ENCODE measurements at regions not wholly inside any gene's neighbourhood (a gene's known extent, or its start where the extent isn't known, plus 50 kb on each side); places are given as distances from the start of the nearest gene placed in this dataset.
A peak's percentile ranks its signal among the peaks of the same experiment; 100 is the strongest.
"Not testable (repeated sequence)": the region's sequence is repeated elsewhere in the genome, so short reads cannot be mapped to it uniquely, and the experiment has no call there.

GRCh38 chr20:12699374-12700228, 309.2 kb upstream of the SPTLC3 start:
- DNase-seq, result no peak

GRCh38 chr20:12700701-12701100, 308.1 kb upstream of the SPTLC3 start:
- DNase-seq, result no peak

- no peak for DNase-seq
Observed at GRCh38 chr20:12702312-12702711, 306.5 kb upstream of the SPTLC3 start.

GRCh38 chr20:12715371-12715770, 293.4 kb upstream of the SPTLC3 start:
- no peak for DNase-seq

- no peak for DNase-seq
Observed at GRCh38 chr20:12715991-12716680, 292.6 kb upstream of the SPTLC3 start.

GRCh38 chr20:12717061-12717460, 291.7 kb upstream of the SPTLC3 start:
- no peak for DNase-seq

GRCh38 chr20:12718619-12719018, 290.2 kb upstream of the SPTLC3 start:
- DNase-seq, result no peak

GRCh38 chr20:12721636-12722035, 287.1 kb upstream of the SPTLC3 start:
- no peak for DNase-seq

- DNase-seq, result no peak
Observed at GRCh38 chr20:12722091-12722490, 286.7 kb upstream of the SPTLC3 start.

GRCh38 chr20:12723811-12724210, 285.0 kb upstream of the SPTLC3 start:
- DNase-seq, result no peak

- no peak for DNase-seq
Observed at GRCh38 chr20:12728782-12729181, 280.0 kb upstream of the SPTLC3 start.

GRCh38 chr20:12729326-12729725, 279.4 kb upstream of the SPTLC3 start:
- no peak for DNase-seq

GRCh38 chr20:12733811-12734210, 275.0 kb upstream of the SPTLC3 start:
- DNase-seq, result no peak

- no peak for DNase-seq
Observed at GRCh38 chr20:12737497-12737896, 271.3 kb upstream of the SPTLC3 start.

- no peak for DNase-seq
Observed at GRCh38 chr20:12737900-12738299, 270.9 kb upstream of the SPTLC3 start.

- no peak for DNase-seq
Observed at GRCh38 chr20:12740647-12741046, 268.1 kb upstream of the SPTLC3 start.

- DNase-seq, result no peak
Observed at GRCh38 chr20:12744037-12744436, 264.7 kb upstream of the SPTLC3 start.

GRCh38 chr20:12748359-12748994, 260.3 kb upstream of the SPTLC3 start:
- DNase-seq, result no peak

GRCh38 chr20:12750221-12750620, 258.6 kb upstream of the SPTLC3 start:
- peak; percentile 37 for DNase-seq

GRCh38 chr20:12752900-12753693, 255.7 kb upstream of the SPTLC3 start:
- not testable (repeated sequence) for DNase-seq

GRCh38 chr20:12753742-12754141, 255.0 kb upstream of the SPTLC3 start:
- not testable (repeated sequence) for DNase-seq

- not testable (repeated sequence) for DNase-seq
Observed at GRCh38 chr20:12759493-12759892, 249.3 kb upstream of the SPTLC3 start.

- no peak for DNase-seq
Observed at GRCh38 chr20:12762725-12763124, 246.0 kb upstream of the SPTLC3 start.
